ENCODE measurements at regions not wholly inside any gene's neighbourhood (a gene's known extent, or its start where the extent isn't known, plus 50 kb on each side); places are given as distances from the start of the nearest gene placed in this dataset.

- no peaks in the 10 kb centered on the region for H3K36me3 Mint-ChIP-seq (ENCODE audit: low read depth)
- no peak for DNase-seq
- no peaks in the 10 kb centered on the region for H3K4me1 Mint-ChIP-seq (ENCODE audit: low read depth)
- no peak for TF ChIP-seq CTCF (IDR thresholded peaks at IDR 0.05)
- no peak overlapping the region for H3K27ac Mint-ChIP-seq
- no peaks in the 10 kb centered on the region for H3K9me3 Mint-ChIP-seq
- peaks cover 12% of the 10 kb centered on the region; the same call in 1 of the 2 replicates for H3K27me3 Mint-ChIP-seq (ENCODE audit: insufficient read depth)
- H3K4me3 Mint-ChIP-seq, result no peak overlapping the region
These were observed 313.6 kb upstream of the PIK3R1 start for GRCh38 chr5:67901814-67902496.

- TF ChIP-seq CTCF (IDR thresholded peaks at IDR 0.05), result no peak
- H3K4me3 Mint-ChIP-seq, result no peak overlapping the region
- DNase-seq, result no peak
- H3K27me3 Mint-ChIP-seq (ENCODE audit: insufficient read depth), result peaks cover 12% of the 10 kb centered on the region; the same call in 1 of the 2 replicates
- H3K27ac Mint-ChIP-seq, result no peak overlapping the region
- no peaks in the 10 kb centered on the region for H3K36me3 Mint-ChIP-seq (ENCODE audit: low read depth)
- no peaks in the 10 kb centered on the region for H3K4me1 Mint-ChIP-seq (ENCODE audit: low read depth)
- H3K9me3 Mint-ChIP-seq, result peaks cover 8% of the 10 kb centered on the region; the same call in 1 of the 2 replicates
These were observed 315.0 kb upstream of the PIK3R1 start for GRCh38 chr5:67900514-67900913.

- DNase-seq, result no peak
- H3K4me1 Mint-ChIP-seq (ENCODE audit: low read depth), result no peaks in the 10 kb centered on the region
- peaks cover 12% of the 10 kb centered on the region; the same call in 1 of the 2 replicates for H3K27me3 Mint-ChIP-seq (ENCODE audit: insufficient read depth)
- peaks cover 8% of the 10 kb centered on the region; the same call in 1 of the 2 replicates for H3K9me3 Mint-ChIP-seq
- TF ChIP-seq CTCF (IDR thresholded peaks at IDR 0.05), result no peak
- no peak overlapping the region for H3K27ac Mint-ChIP-seq
- no peaks in the 10 kb centered on the region for H3K36me3 Mint-ChIP-seq (ENCODE audit: low read depth)
- H3K4me3 Mint-ChIP-seq, result no peak overlapping the region
These were observed 317.6 kb upstream of the PIK3R1 start for GRCh38 chr5:67897980-67898379.

GRCh38 chr5:67897431-67897830 lies 318.1 kb upstream of the PIK3R1 start:
- no peak overlapping the region for H3K4me3 Mint-ChIP-seq
- no peak for TF ChIP-seq CTCF (IDR thresholded peaks at IDR 0.05)
- peaks cover 8% of the 10 kb centered on the region; the same call in 1 of the 2 replicates for H3K9me3 Mint-ChIP-seq
- H3K27me3 Mint-ChIP-seq (ENCODE audit: insufficient read depth), result peaks cover 9% of the 10 kb centered on the region; the same call in 1 of the 2 replicates
- H3K27ac Mint-ChIP-seq, result no peak overlapping the region
- DNase-seq, result no peak
- H3K4me1 Mint-ChIP-seq (ENCODE audit: low read depth), result no peaks in the 10 kb centered on the region
- no peaks in the 10 kb centered on the region for H3K36me3 Mint-ChIP-seq (ENCODE audit: low read depth)

- no peaks in the 10 kb centered on the region for H3K36me3 Mint-ChIP-seq (ENCODE audit: low read depth)
- TF ChIP-seq CTCF (IDR thresholded peaks at IDR 0.05), result no peak
- peaks cover 8% of the 10 kb centered on the region; the same call in 1 of the 2 replicates for H3K9me3 Mint-ChIP-seq
- H3K4me3 Mint-ChIP-seq, result no peak overlapping the region
- DNase-seq, result no peak
- peaks cover 7% of the 10 kb centered on the region; the same call in 1 of the 2 replicates for H3K27me3 Mint-ChIP-seq (ENCODE audit: insufficient read depth)
- H3K27ac Mint-ChIP-seq, result no peak overlapping the region
- H3K4me1 Mint-ChIP-seq (ENCODE audit: low read depth), result no peaks in the 10 kb centered on the region
These were observed 318.6 kb upstream of the PIK3R1 start for GRCh38 chr5:67896930-67897313.

All from HFFc6 (cell line).